Esophagus muscularis mucosa (tissue), 4 donors: ENCODE measurements at regions not wholly inside any gene's neighbourhood (a gene's known extent, or its start where the extent isn't known, plus 50 kb on each side); places are given as distances from the start of the nearest gene placed in this dataset.

Experiments
- DNase-seq: peaks from one replicate; pipeline ENCODE4 v3.0.0-alpha.2; 2017; ENCODE audit errors: extremely low spot score
- H3K27ac ChIP-seq, 4 donors: fragments of 200-600 bp; sonication (generic); replicated peaks in 1 of 4; 1 replicate in 3 of 4; 2 replicates in 1 of 4; pipeline ENCODE4 v1.5.1; 2016 to 2019; ENCODE audit warnings: mild to moderate bottlenecking in 1 of 4
- H3K27me3 ChIP-seq, 4 donors: fragments of 200-600 bp; sonication (generic); one replicate each; pipeline versions ENCODE4 v1.5.1 to v1.6.0; 2016 to 2019
- H3K36me3 ChIP-seq, 4 donors: fragments of 200-600 bp; sonication (generic); one replicate each; pipeline ENCODE4 v1.5.1; 2016 to 2019
- H3K4me1 ChIP-seq, 4 donors: fragments of 200-600 bp; sonication (generic); one replicate each; pipeline ENCODE4 v1.5.1; 2016 to 2019
- H3K4me3 ChIP-seq, 4 donors: fragments of 200-600 bp; sonication (generic); 1 replicate in 2 of 4; 2 replicates in 2 of 4; pipeline ENCODE4 v1.5.1; 2016 to 2019; ENCODE audit warnings: mild to moderate bottlenecking in 4 of 4, moderate library complexity in 1 of 4
- H3K9me3 ChIP-seq, 4 donors: fragments of 200-600 bp; sonication (generic); 1 replicate in 3 of 4; 2 replicates in 1 of 4; pipeline ENCODE4 v1.5.1; 2016 to 2019
- CTCF ChIP-seq, 3 experiments: fragments of 200-600 bp in 2 of 3; fragments of 450-650 bp in 1 of 3; sonication (generic) in 2 of 3; IDR thresholded peaks; one replicate each; pipeline ENCODE4 v1.5.1; 2017 to 2019; ENCODE audit warnings: antibody characterized with exemption in 3 of 3, mild to moderate bottlenecking in 2 of 3, moderate library complexity in 1 of 3
- EP300 ChIP-seq: sonication (generic); formaldehyde crosslinking; IDR thresholded peaks from one replicate; pipeline ENCODE4 v1.6.1; 2017; ENCODE audit warnings: antibody characterized with exemption
- POLR2A ChIP-seq: fragments of 450-650 bp; IDR thresholded peaks from one replicate; pipeline ENCODE4 v1.6.1; 2017; ENCODE audit warnings: antibody characterized with exemption, moderate library complexity, mild to moderate bottlenecking, low read depth
- POLR2AphosphoS5 ChIP-seq, 2 donors: sonication (generic); formaldehyde crosslinking; IDR thresholded peaks; one replicate each; pipeline ENCODE4 v1.6.1; 2017; ENCODE audit warnings: antibody characterized with exemption in 2 of 2
- WGBS: methylation state at CpG from one replicate; pipeline ENCODE4 v1.1.5; 2018; 5-methylcytosine and 5-hydroxymethylcytosine counted together
- intact Hi-C: fragments of 100-400 bp; cut with DNase I; formaldehyde crosslinking; loops from one replicate; pipeline ENCODE4 v1.15.1; 2023

- TF ChIP-seq POLR2A (no peak), POLR2AphosphoS5 (IDR thresholded peaks at IDR 0.05) (no peak), EP300 (no peak), CTCF (IDR thresholded peaks at IDR 0.05) (no peak)
- intact Hi-C loops: no loop called here
- no peaks in the 10 kb centered on the region for H3K27me3 ChIP-seq
- DNase-seq: no peak
- H3K4me3 ChIP-seq: no peak overlapping the region
- 61% methylated on average over 7 of the region's 7 CpGs for WGBS
- no peaks in the 10 kb centered on the region for H3K36me3 ChIP-seq
- no peaks in the 10 kb centered on the region for H3K9me3 ChIP-seq
- no peak overlapping the region for H3K27ac ChIP-seq
- H3K4me1 ChIP-seq: no peaks in the 10 kb centered on the region
Measured at GRCh38 chr7:145474009-145474686, 638.3 kb upstream of the TPK1 start.

- H3K9me3 ChIP-seq: no peaks in the 10 kb centered on the region
- no peak for DNase-seq
- no peaks in the 10 kb centered on the region for H3K36me3 ChIP-seq
- no peaks in the 10 kb centered on the region for H3K4me1 ChIP-seq
- intact Hi-C loops: no loop called here
- no peaks in the 10 kb centered on the region for H3K27me3 ChIP-seq
- WGBS: 27% methylated on average over 2 of the region's 2 CpGs
- no peak overlapping the region for H3K27ac ChIP-seq
- H3K4me3 ChIP-seq: no peak overlapping the region
- TF ChIP-seq CTCF (IDR thresholded peaks at IDR 0.05): no peak
- TF ChIP-seq EP300: no peak
- TF ChIP-seq POLR2A: no peak
- no peak for TF ChIP-seq POLR2AphosphoS5 (IDR thresholded peaks at IDR 0.05)
Measured at GRCh38 chr7:145471883-145472282, 636.0 kb upstream of the TPK1 start.

- WGBS: 83% methylated on average over 1 of the region's 1 CpG
- H3K27me3 ChIP-seq: no peaks in the 10 kb centered on the region
- H3K4me3 ChIP-seq: no peak overlapping the region
- DNase-seq: no peak
- H3K36me3 ChIP-seq: no peaks in the 10 kb centered on the region
- intact Hi-C loops: no loop called here
- H3K9me3 ChIP-seq: peaks cover 0 to 6% (median 3%) of the 10 kb centered on the region in 4 donors
- no peak overlapping the region for H3K27ac ChIP-seq
- TF ChIP-seq POLR2A (no peak), EP300 (no peak), CTCF (IDR thresholded peaks at IDR 0.05) (no peak), POLR2AphosphoS5 (IDR thresholded peaks at IDR 0.05) (no peak)
- no peaks in the 10 kb centered on the region for H3K4me1 ChIP-seq
Measured at GRCh38 chr7:145464287-145464686, 628.4 kb upstream of the TPK1 start.

- TF ChIP-seq POLR2A (no peak), EP300 (no peak), CTCF (IDR thresholded peaks at IDR 0.05) (no peak)
- DNase-seq: no peak
- no peaks in the 10 kb centered on the region for H3K4me1 ChIP-seq
- intact Hi-C loops: no loop called here
- no peaks in the 10 kb centered on the region for H3K27me3 ChIP-seq
- no peak overlapping the region for H3K4me3 ChIP-seq
- peaks cover 0 to 6% (median 3%) of the 10 kb centered on the region in 4 donors for H3K9me3 ChIP-seq
- H3K36me3 ChIP-seq: no peaks in the 10 kb centered on the region
- H3K27ac ChIP-seq: no peak overlapping the region
- WGBS: 76% methylated on average over 4 of the region's 4 CpGs
Measured at GRCh38 chr7:145462463-145462862, 626.6 kb upstream of the TPK1 start.

GRCh38 chr7:145434811-145435210 lies 599.0 kb upstream of the TPK1 start:
- Histone ChIP-seq H3K9me3 (peaks cover 0 to 6% (median 3%) of the 10 kb centered on the region in 4 donors), H3K4me3 (no peak overlapping the region), H3K27ac (no peak overlapping the region), H3K4me1 (no peaks in the 10 kb centered on the region), H3K36me3 (no peaks in the 10 kb centered on the region), H3K27me3 (no peaks in the 10 kb centered on the region)
- no peak for DNase-seq
- intact Hi-C loops: no loop called here
- 86% methylated on average over 7 of the region's 7 CpGs for WGBS
- TF ChIP-seq EP300: no peak
- no peak for TF ChIP-seq CTCF (IDR thresholded peaks at IDR 0.05)
- no peak for TF ChIP-seq POLR2AphosphoS5 (IDR thresholded peaks at IDR 0.05)
- TF ChIP-seq POLR2A: no peak
